ENCODE measurements at regions not wholly inside any gene's neighbourhood (a gene's known extent, or its start where the extent isn't known, plus 50 kb on each side); places are given as distances from the start of the nearest gene placed in this dataset.

GRCh38 chr11:81899156-81899555 lies 834.5 kb downstream of the FAM181B start:
- DNase-seq (ENCODE audit: low read depth in 2 of 2, low spot score in 1 of 2) = no peak

GRCh38 chr11:81897639-81898038 lies 836.0 kb downstream of the FAM181B start:
- no peak for DNase-seq (ENCODE audit: low read depth in 2 of 2, low spot score in 1 of 2)

GRCh38 chr11:81895258-81895657 lies 838.4 kb downstream of the FAM181B start:
- no peak for DNase-seq (ENCODE audit: low read depth in 2 of 2, low spot score in 1 of 2)

GRCh38 chr11:81892770-81893635 lies 840.7 kb downstream of the FAM181B start:
- no peak for DNase-seq (ENCODE audit: low read depth in 2 of 2, low spot score in 1 of 2)

- DNase-seq (ENCODE audit: low read depth in 2 of 2, low spot score in 1 of 2) = no peak
These were observed 845.3 kb downstream of the FAM181B start for GRCh38 chr11:81888391-81888790.

- no peak for DNase-seq (ENCODE audit: low read depth in 2 of 2, low spot score in 1 of 2)
These were observed 846.0 kb downstream of the FAM181B start for GRCh38 chr11:81887671-81888070.

- DNase-seq (ENCODE audit: low read depth in 2 of 2, low spot score in 1 of 2) = no peak
These were observed 847.1 kb downstream of the FAM181B start for GRCh38 chr11:81886406-81887075.

- no peak for DNase-seq (ENCODE audit: low read depth in 2 of 2, low spot score in 1 of 2)
These were observed 859.0 kb downstream of the FAM181B start for GRCh38 chr11:81874635-81875034.

- no peak for DNase-seq (ENCODE audit: low read depth in 2 of 2, low spot score in 1 of 2)
These were observed 862.8 kb downstream of the FAM181B start for GRCh38 chr11:81870815-81871214.

- no peak for DNase-seq (ENCODE audit: low read depth in 2 of 2, low spot score in 1 of 2)
These were observed 863.6 kb downstream of the FAM181B start for GRCh38 chr11:81870066-81870412.

GRCh38 chr11:81869351-81870065 lies 864.2 kb downstream of the FAM181B start:
- peak; percentile 56 to 64 for DNase-seq (ENCODE audit: low read depth in 2 of 2, low spot score in 1 of 2)

GRCh38 chr11:81866896-81867295 lies 866.8 kb downstream of the FAM181B start:
- no peak for DNase-seq (ENCODE audit: low read depth in 2 of 2, low spot score in 1 of 2)

- no peak for DNase-seq (ENCODE audit: low read depth in 2 of 2, low spot score in 1 of 2)
These were observed 876.3 kb downstream of the FAM181B start for GRCh38 chr11:81857386-81857785.

- no peak for DNase-seq (ENCODE audit: low read depth in 2 of 2, low spot score in 1 of 2)
These were observed 879.9 kb downstream of the FAM181B start for GRCh38 chr11:81853791-81854190.

- DNase-seq (ENCODE audit: low read depth in 2 of 2, low spot score in 1 of 2) = no peak
These were observed 880.8 kb downstream of the FAM181B start for GRCh38 chr11:81852896-81853295.

GRCh38 chr11:81840380-81840779 lies 893.3 kb downstream of the FAM181B start:
- DNase-seq (ENCODE audit: low read depth in 2 of 2, low spot score in 1 of 2) = no peak

- DNase-seq (ENCODE audit: low read depth in 2 of 2, low spot score in 1 of 2) = no peak
These were observed 893.7 kb downstream of the FAM181B start for GRCh38 chr11:81839976-81840375.

- no peak for DNase-seq (ENCODE audit: low read depth in 2 of 2, low spot score in 1 of 2)
These were observed 894.6 kb downstream of the FAM181B start for GRCh38 chr11:81839016-81839415.

GRCh38 chr11:81829976-81830375 lies 903.7 kb downstream of the FAM181B start:
- no peak for DNase-seq (ENCODE audit: low read depth in 2 of 2, low spot score in 1 of 2)

- no peak for DNase-seq (ENCODE audit: low read depth in 2 of 2, low spot score in 1 of 2)
These were observed 908.3 kb downstream of the FAM181B start for GRCh38 chr11:81825346-81825745.

GRCh38 chr11:81819462-81819861 lies 914.2 kb downstream of the FAM181B start:
- no peak for DNase-seq (ENCODE audit: low read depth in 2 of 2, low spot score in 1 of 2)

- DNase-seq (ENCODE audit: low read depth in 2 of 2, low spot score in 1 of 2) = no peak
These were observed 928.8 kb downstream of the FAM181B start for GRCh38 chr11:81804858-81805257.
